NCI-H2171 (cell line): ENCODE measurements at regions not wholly inside any gene's neighbourhood (a gene's known extent, or its start where the extent isn't known, plus 50 kb on each side); places are given as distances from the start of the nearest gene placed in this dataset.

Experiments
- DNase-seq: peaks from one replicate; lab custom pipeline; 2025; lab: John Stamatoyannopoulos, UW

DNA sequence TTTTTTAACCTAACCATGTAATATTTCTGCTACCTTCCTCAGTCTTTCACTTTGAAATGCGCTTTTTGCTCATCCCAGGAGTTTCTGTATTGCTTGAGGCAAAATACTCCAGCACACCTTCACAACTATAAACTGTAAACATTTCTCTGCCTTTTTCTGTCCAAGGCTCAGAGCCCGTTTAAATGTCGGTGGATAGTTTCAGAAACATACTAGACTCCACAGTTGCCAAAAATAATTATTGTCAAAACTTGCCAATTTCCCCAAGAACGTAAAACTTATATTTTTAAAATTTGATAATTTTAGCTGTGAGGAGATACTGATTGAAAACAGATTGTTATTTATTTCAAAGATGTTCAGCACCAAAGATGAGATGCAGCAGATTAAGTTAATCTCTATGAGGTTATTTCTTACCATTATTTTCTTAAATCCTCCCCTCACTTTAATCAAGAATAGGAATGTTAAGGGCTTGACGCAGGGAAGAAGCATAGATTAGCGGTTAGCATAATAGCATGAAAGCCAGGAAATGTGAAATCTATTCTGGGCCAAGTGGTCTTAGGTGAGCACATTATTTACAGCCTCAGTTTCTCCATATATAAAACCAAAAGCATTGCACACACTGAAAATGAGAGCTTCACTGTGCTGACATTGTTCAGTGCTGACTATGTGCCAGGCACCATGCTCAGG lies 91.5 kb upstream of the ESRRG start:
- DNase-seq, result no peak

DNA sequence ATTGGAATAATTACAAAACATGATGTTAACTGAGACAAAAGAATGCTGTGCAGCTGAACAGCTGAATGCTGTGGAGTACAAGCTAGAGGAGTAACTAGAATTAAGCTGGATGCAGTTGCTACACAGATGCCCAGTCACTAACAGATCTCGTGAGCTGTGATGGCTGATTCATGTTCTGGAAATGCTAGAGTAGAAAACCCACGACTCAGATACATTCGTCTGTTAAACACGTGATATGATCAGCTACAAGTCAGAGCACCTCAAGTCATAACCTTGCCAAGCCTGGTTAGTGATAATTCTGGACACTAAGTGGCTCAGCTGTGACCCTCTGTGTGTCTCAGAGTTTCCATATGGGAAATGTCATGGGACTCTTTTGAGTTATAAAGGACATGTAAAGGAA lies 89.7 kb upstream of the ESRRG start:
- no peak for DNase-seq

DNA sequence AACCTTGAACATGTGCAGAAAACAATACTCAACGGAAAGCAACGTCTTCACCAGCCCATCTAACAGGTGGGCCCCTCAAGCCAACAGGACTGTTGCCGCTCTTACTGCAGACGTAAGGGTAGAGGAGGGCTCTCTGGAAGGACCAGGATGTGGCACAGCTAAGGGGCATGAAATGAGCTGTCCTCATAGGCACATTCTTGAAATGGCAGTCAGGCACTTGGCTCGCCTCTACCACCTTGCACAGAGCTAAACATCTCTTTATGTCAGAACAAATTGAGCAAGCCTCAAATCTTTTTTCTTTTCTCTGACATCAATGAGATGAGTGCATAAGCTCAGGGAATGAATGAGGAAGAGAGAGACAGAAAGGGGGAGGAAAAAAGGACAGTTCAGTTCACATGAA lies 86.4 kb upstream of the ESRRG start:
- DNase-seq, result no peak

DNA sequence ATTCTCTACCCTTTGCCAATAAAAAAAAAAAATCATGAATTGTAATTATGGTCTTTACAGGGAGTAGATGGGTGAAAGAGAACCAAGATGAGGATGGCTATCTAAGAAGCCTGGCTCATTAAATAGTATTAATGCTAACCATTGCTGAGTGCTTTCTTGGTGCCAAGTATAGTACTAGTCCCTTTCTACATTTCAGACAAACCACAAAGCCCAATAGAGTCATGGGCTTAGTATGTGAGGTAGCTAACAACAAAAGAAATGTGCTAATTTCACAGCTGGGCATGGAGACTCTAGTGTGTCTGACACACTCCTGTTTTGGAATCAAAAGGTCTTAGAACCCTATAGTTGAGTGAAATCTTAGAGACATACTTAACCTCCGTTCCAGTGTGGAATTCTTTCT lies 84.5 kb upstream of the ESRRG start:
- no peak for DNase-seq

DNA sequence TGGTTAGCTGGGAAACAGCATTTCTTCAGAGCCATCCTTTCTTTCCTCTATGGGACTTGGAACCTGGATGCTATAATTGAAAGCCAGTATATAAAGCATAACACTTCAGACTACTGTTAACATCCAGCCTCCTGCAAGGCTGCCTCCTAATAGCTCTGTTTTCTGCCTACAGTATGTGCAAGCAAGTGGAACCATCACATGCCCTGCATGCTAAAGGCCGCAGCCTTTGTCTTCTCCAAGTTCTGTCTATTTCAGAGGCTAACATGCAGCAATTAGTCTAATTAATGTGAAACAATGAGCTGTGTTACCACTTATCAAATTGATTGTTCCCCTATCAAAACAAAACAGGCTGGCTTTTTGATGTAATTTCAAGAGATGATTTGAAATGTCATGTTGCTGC lies 82.7 kb upstream of the ESRRG start:
- no peak for DNase-seq

DNA sequence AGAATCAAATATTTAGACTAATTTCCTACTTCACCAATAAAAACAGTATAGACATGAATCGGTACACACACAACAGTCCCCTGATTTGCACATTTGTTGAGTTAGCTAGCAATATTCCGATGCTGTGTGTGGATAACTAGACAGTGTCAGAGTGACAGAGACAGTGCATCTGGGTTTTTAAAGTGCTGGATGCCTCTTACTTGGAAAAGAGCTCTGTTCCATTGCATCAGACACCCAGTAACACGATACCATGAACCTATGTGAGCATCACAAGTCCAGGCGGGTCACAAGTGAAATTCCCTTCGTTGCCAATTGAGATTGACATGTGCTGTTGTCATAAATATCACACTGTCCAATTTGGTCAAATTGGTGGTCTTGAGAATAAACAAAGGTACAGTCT lies 82.0 kb upstream of the ESRRG start:
- peak; percentile 60 for DNase-seq

DNA sequence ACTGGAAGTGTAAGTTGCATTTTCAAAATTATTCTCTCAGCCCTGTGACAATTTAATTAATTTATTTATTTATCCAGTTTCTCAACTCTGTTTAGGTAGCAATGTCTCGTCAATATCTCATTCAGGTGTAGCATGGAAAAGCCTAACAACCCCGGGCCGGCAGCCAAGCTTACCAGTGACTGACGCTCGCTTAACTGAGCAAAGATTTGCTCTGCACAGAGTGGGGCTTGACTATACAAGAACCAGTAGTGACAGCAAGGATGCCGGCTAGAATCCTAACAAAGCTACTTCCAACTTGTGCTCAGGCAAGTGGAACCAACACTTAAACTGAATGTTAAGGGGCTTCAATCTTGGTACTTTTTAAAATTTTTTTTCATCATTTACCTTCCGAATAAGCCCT lies 80.9 kb upstream of the ESRRG start:
- peak; percentile 49 for DNase-seq

DNA sequence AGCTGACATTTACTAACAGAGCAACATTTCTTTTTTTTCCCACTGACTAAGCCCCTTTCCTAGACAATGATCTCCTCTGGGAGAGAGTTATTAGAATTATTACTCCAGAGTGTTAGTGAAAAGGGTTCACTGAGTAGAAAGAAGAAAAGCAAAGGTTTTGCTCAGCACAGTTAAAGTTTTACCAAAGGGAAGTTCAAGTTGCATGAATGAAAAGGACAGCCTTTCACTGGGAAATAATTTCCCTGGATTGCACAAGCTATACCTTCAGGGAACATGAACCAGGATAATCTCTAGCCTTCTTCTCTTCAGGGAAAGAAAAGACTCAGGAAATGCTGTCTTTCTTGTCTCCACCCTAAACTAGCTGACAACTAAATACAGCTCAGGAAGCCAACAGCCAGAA lies 71.4 kb upstream of the ESRRG start:
- no peak for DNase-seq

DNA sequence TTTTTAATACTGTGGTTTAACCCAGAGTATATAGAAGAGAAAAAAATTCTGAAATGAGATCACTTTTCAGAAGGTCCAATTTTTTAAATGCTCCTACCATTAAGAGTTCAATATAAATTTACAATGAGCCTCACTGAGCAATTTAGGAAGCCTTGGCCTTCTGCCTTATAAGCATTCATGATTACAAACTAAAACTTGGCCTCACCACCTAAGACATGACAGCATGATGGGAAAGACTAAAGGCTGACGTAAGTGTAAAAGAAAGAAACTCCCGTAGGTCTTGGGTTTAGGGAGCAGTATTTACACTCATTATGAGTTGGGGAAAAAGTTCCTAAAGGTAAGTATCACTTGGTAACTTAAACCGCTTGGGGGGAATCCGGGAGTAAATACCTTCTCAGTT lies 70.7 kb upstream of the ESRRG start:
- DNase-seq, result no peak

DNA sequence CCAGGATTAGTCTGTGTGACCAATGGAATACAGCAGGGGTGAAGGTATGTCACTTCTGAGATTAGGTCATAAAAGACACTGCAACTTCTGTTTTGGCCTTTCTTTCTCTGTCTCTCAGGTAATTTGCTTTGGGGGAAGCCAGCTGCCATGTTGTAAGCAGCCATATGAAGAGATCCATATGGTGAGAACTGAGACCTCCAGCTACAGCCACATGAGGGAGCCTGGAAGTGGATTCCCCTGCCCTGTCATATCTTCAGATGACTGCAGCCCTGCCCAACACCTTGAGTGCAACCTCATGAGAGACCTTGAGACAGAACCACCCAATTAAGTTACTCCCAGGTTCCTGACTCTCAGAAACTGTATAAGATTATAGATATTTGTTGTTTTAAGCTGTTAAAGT lies 70.1 kb upstream of the ESRRG start:
- DNase-seq, result no peak

DNA sequence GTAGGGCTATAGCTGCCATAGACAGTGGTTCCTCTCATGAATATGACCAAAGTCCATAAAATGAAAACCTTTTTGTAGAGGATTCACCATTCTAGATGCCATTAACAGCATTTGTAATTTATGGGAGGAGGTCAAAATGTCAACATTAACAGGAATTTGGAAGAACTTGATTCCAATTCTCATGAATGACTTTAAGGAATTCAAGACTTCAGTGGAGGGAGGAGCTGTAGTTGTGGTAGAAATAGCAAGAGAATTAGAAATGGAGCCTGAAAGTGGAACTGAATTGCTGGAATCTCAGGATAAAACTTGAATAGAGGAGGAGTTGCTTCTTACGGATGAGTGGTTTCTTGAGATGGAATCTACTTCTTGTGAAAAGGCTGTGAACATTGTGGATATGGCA lies 65.4 kb upstream of the ESRRG start:
- no peak for DNase-seq

DNA sequence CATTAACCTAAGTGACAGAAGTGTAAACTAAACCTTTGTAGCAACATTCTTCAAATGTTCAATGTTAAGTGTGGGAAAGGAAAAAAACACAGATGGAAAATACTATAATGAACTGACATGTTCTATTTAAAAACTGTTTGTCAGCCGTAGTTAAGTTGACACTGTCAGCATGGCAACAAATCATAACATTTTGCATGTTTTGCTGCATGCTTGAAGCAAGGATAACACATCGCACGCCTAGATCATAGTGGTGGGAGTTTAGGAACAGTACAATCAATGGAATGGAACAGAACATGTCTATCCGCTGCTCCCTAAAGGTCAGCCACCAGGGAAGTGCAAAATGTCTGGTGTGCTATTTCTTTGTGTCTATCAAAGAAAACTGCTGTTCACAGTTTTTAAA lies 62.5 kb upstream of the ESRRG start:
- DNase-seq, result no peak

DNA sequence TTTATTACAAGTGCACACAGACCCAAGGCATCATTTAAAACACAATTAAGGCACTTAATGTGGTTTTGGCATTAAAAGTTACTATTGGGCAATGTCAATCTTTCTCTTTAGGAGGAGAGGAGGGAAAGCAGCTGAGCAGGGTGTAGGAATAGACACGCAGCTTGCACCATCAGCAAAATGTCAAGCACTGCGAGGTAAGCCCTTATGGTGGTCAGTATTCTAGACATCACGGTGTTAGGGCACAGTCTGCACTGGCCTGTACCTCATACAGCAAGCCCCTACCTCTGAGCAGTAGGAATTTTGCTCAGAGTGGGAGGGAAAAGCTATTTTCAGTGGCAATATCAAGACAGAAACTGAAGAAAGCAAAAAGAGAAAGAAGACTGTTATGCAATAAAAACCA lies 62.0 kb upstream of the ESRRG start:
- DNase-seq, result no peak

DNA sequence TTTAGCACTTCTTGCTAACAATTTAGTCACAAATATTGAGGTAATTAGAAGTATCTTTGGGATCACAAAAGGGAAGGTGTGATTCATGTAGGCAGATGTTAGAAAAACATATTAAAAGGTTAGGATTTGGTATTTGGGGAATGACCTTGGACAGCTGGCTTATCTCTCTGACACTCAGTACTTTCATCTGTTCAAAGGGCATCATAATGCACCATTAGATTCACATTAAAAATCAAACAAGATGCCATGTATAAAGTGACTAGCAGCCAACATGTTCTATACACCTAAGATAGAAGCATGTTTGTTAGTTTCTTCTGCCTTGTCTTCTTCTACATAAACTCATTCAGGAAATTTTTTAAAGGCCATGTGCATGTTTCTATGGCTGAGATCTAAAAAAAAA lies 56.5 kb upstream of the ESRRG start:
- DNase-seq, result no peak

DNA sequence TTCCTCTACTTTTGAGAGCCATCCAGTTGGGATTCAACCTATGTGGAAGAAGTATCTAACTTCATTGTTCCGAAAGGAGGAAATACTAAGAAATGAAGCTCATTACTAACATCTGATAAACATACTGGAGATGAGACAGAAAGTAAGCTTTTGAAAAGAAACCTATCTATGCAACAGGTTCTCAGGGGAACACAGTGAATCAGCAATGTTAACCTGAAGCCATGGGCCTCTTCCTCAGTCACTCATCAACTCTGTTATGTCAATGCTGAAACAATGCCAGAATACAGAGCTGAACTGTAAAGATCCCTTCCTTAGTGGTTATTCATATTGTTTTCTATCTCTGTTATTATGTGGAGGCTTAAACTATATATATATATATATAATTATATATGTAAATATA lies 55.5 kb upstream of the ESRRG start:
- DNase-seq, result peak; percentile 24

DNA sequence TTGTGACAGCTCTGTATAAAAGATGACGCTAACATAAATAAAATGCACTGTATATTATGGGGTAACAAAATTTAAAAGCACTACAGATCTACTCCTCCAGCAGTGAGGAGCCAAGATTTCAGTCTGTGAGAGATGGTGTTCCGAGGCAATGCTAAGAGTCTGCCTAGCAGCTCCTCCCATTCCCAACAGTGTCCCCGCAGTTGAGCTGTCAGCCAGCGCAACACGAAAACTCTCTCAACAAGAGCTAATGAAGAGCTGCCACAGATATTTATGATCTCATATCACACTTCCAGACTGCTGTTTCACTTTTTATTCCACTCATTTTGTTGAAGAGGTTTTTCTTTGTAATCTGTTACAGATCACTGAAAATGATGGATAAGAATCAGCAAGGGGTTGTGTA lies 53.9 kb upstream of the ESRRG start:
- no peak for DNase-seq
